ENCODE measurements at regions not wholly inside any gene's neighbourhood (a gene's known extent, or its start where the extent isn't known, plus 50 kb on each side); places are given as distances from the start of the nearest gene placed in this dataset.
A peak's percentile ranks its signal among the peaks of the same experiment; 100 is the strongest.
"Not testable (repeated sequence)": the region's sequence is repeated elsewhere in the genome, so short reads cannot be mapped to it uniquely, and the experiment has no call there.

DNA sequence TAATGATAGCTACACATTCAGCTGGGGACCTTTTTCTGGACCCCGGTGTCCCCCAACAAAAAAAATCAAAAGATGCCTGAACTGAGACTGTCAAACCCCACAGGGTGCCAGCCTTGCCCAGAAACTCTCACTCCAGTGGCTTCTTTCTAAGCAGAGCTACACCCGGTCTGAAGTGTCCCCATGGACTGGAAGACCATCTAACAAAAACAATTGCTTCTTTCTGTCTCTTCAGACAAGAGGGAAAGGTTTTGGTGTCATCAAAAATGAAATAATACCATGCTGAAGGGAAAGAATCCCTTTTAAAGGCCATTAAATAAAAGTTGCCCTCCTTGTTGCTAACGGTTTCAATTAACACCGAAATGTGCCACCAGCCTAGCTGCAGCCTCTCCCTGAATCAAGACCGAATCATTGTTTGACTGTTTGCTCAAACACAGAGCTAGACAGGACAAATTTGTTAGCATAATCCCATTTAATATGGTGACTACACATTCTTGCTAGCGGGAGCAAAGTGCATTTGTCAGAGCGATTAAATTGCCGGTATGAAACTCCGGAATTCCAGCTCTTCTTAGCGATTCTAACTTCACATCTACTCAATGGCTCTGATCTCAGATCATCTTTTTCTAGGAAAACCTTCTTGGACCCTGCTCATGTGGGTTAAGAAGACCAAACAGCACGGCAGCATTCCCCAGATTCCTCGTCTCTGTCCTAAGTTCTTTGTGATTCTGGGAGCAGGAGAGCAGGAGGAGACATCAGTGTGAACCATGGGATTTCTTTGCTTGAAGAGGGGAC lies 397.5 kb upstream of the PRKCQ start:
- no peak for DNase-seq

GRCh38 chr10:6973899-6974298 lies 393.8 kb upstream of the PRKCQ start:
- no peak for DNase-seq

DNA sequence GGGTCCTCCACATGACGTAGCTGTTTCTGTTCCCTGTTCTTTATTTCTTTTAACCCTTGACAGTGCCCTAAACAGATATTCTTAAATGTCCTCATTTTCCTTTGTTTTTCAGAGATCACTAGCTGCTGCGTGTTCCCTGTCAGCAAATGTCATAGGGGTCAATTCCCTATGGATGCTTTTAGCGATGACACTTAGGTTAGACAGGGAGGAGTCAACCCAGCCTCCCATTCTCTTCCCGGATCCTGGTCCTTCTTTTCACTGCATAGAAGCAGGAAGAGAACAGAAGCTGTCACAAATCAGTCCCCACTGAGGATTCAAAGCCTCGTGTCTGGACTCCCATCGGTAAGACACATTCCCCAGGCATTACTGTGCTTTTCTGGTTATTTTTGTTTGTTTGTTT lies 392.1 kb upstream of the PRKCQ start:
- no peak for DNase-seq

DNA sequence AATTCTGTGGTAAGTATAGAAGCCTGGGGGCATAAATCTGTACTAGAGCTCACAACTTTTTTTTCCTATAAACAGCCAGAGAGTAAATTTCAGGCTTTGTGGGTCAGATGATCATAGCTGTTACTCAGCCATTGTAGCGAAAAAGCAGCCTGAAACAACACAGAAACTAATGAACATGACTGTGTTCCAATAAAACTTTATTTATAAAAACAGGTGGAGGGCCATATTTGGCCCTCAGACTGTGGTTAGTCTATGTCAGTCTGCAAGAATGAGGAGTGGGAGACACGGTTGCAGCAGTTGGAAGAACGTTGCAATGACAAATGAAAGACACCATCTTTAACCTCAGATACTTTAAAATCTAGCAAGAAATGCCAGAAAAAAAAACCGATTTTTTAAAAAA lies 389.6 kb upstream of the PRKCQ start:
- no peak for DNase-seq

DNA sequence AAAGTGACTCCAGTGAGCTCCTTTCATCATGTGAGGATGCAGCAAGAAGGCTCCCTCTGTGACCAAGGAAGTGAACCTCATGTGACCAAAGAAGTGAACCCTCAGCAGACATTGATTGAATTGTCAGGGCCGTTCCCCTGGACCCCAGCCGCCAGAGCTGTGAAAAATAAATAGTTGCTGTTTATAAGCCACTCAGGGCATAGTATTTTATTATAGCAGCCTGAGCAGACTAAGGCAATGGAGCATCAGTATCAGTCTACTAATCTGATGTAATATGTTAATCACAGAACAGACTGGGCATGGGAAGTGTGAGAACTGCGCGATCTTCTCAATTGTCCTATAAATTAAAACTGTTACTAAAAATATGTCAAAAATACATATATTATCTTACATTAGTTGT lies 384.5 kb upstream of the PRKCQ start:
- DNase-seq = no peak

DNA sequence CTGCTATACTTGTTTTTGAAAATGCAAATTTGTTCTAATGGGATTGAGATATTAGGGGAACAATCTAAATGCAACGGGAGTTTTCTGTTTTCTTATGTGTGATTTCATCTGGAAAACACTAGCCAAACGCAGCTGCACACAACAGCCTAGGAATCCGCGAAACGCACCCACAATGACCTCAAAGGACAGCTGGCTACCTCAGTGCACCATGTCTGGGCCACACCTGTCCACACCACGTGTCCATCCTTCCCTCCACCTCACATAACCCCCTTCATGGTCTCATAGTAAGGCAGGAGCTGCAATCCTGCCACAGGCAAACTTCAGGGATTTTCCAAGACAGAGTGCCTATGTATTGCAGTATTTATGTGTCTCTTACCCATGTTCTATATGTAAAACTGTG lies 382.5 kb upstream of the PRKCQ start:
- DNase-seq = no peak

GRCh38 chr10:6958711-6959110 lies 378.6 kb upstream of the PRKCQ start:
- no peak for DNase-seq

DNA sequence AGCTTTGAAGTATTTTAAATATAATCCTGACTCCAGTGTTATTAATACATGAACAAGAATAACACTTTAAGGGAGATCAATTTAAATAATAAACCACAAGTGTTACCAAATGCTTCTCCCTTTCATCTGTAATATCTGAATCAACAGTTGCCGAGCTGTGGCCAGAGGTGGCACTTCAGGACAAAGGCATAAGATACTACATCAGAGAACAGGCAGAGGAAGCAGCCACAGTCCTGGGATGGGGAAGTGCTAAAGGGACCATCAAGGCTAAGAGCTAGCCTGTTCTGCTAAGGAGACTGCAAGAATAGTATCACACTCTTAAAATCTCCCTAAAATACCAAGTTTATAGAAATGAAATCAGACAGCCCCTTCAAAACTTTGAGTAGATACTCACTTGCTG lies 378.2 kb upstream of the PRKCQ start:
- DNase-seq = no peak

DNA sequence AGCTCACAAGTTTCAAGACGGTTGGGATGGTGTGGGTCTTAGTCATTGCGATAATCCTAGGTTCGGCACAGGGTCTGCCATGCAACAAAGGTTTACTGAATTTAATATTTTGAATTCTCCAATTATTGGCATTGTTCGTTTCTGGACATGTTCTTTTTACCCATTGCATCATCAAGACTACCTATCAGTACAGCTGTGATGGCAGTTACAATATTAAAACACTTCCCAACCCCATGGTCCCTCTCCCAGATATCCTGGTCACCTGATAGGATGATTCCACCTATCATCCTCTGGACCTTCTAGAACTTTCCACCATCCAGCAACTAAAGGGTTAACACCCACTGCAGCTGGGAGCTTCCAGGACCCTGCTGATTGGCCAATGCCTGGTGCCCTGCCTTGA lies 377.8 kb upstream of the PRKCQ start:
- DNase-seq = no peak

GRCh38 chr10:6956562-6956961 lies 376.5 kb upstream of the PRKCQ start:
- no peak for DNase-seq

GRCh38 chr10:6953271-6953801 lies 373.3 kb upstream of the PRKCQ start:
- no peak for DNase-seq

- no peak for DNase-seq
Measured at GRCh38 chr10:6951732-6952131, 371.7 kb upstream of the PRKCQ start.

DNA sequence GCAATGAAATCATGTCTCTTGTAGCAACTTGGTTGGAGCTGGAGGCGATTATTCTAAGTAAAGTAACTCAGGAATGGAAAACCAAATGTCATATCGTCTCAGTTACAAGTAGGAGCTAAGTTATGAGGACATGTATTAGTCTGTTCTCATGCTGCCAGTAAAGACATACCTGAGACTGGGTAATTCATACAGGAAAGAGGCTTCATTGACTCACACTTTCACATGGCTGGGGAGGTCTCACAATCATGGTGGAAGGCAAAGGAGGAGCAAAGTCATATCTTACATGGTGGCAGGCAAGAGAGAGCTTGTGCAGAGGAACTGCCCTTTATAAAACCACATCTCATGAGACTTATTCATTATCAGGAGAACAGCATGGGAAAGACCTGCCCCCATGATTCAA lies 370.1 kb upstream of the PRKCQ start:
- DNase-seq = no peak

- DNase-seq = no peak
Measured at GRCh38 chr10:6944436-6944835, 364.4 kb upstream of the PRKCQ start.

GRCh38 chr10:6938384-6938783 lies 358.3 kb upstream of the PRKCQ start:
- no peak for DNase-seq

DNA sequence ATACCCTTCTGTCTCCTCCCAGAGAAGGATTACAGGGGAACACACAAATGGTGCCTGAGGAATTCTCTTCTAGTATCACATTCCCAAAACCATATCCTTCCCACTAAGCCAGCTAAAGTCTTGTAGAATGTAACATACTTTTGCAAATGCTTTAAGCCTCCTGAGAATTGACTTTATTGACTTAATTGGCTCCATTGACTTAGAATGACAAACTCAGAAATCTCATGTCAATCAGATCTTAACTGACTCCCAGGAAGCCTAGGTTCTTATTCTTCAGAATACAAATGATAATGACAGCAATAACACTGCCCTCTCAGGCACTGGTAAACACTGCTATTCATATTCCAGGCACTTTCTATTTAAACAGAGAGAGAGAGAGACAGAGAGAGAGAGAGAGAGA lies 356.9 kb upstream of the PRKCQ start:
- DNase-seq = peak; percentile 0

DNA sequence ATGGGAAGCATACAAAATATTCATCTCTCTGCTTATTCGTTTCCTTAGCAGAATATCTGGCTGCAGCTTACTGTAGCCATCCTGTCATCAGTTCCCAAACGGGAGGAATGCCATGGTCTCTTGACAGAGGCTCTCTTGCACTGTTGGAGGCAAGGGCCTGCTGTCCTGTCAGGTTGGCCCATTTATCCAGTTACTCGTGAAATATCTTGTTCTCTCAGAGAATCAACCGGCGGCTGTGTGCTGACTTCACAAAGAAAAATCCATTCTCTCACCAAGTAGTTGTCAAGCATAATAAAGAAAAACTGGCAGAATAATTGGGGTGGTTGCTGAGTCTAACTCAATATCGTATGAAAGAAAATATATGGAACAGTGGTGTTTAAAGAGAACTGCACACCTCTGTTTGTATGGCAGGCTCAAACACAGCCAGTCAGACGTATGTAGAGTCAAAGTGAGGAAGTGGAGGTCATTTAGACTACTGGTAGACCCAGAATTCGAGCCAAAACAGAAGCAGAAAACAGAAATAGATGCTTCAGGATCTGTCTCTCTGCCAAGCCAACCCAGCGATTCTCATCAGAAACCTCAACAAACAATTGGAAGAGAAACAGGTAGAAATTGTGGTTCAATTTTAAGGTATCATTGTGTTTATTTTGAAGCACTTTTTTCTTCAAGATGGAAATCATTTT lies 349.2 kb upstream of the PRKCQ start:
- no peak for DNase-seq

DNA sequence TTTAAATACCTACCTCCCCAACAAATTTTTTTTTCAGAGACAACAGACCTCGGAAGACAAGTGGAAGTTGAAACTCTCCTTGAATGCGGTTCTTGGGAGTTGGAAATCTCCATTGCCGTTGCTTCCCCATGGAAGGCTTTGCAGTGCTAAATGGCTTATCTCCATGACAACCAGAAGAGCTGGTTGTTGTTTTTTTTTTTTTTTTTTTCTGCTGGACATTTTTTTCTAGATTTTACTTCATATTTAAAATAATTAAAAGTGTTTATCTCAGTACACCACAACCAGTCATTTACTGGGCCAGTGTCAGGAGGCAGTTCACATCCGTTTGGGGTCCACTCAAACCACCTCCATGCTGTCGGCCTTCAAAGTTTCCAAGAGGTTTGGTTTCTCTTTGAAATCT lies 348.5 kb upstream of the PRKCQ start:
- peak; percentile 64 for DNase-seq

DNA sequence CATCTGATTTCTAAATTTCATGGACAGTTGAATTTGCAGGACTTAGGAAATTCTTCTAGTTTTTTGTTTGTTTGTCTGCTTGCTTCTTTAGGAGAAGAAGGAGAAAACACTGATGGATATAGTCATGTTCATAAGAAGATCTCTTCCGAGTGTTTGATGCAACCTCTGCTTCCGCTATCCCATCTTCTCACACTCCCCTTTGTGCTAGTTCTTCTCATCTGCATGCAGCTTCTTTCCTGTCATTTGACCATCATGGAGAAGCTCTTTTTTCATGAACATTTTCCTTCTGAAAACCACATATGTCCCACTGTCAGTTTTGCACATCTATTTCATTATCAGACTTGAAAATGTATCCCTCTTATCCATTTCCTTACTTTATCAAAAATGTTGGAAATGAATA lies 346.9 kb upstream of the PRKCQ start:
- no peak for DNase-seq

- no peak for DNase-seq
Measured at GRCh38 chr10:6925146-6925545, 345.1 kb upstream of the PRKCQ start.

- DNase-seq = no peak
Measured at GRCh38 chr10:6924166-6924565, 344.1 kb upstream of the PRKCQ start.

DNA sequence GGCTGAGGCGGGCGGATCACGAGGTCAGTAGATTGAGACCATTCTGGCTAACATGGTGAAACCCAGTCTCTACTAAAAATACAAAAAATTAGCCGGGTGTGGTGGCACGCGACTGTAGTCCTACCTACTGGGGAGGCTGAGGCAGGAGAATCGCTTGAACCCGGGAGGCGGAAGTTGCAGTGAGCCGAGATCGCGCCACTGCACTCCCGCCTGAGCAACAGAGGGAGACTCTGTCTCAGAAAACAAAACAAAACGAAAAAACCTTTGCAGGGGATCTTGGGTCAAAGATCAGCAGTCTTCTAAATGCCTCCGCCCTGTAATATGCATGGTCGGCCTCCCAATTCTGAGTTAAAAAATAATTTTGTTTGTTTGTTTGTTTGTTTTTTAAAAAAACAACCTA lies 340.9 kb upstream of the PRKCQ start:
- not testable (repeated sequence) for DNase-seq

GRCh38 chr10:6920072-6921019 lies 340.3 kb upstream of the PRKCQ start:
- peak; percentile 86 for DNase-seq
